IMR-90 (cell line): ENCODE measurements at regions not wholly inside any gene's neighbourhood (a gene's known extent, or its start where the extent isn't known, plus 50 kb on each side); places are given as distances from the start of the nearest gene placed in this dataset.
A peak's percentile ranks its signal among the peaks of the same experiment; 100 is the strongest.

Experiments
- ATAC-seq: fragments of 200-7000 bp; cut with Tn5 transposase; 2 replicates; pipeline ENCODE4 v1.9.1; 2020; ENCODE audit warnings: low read depth, mild to moderate bottlenecking, moderate library complexity
- BruUV-seq: library from RNA; stranded (reverse); fragments of 400-500 nt; replicated peaks from 2 replicates; lab custom pipeline; 2021; lab: Mats Ljungman, UMichigan
- CTCF ChIA-PET: fragments of 300-600 bp; formaldehyde crosslinking; extraction: SDS; loops from one replicate; lab custom pipeline; 2021; ENCODE audit warnings: antibody characterized with exemption; lab: Yijun Ruan, JAX
- POLR2A ChIA-PET: fragments of 300-600 bp; sonication (Branson Sonifier 250); formaldehyde crosslinking; loops from one replicate; lab custom pipeline; 2022; ENCODE audit warnings: antibody characterized with exemption; ENCODE audit not compliant: unreplicated experiment; lab: Charles Lee
- DNase-seq: peaks from one replicate; pipeline ENCODE4 v3.0.0; 2013
- H2AFZ ChIP-seq: replicated peaks from 2 replicates; pipeline ENCODE3; 2013; ENCODE audit warnings: low read length, mild to moderate bottlenecking; ENCODE audit not compliant: poor library complexity
- H2AK5ac ChIP-seq: 2 replicates; pipeline ENCODE4 v1.6.1; 2013; ENCODE audit warnings: low read depth, low read length, inconsistent platforms
- H2AK9ac ChIP-seq: replicated peaks from 2 replicates; pipeline ENCODE3; 2013; ENCODE audit warnings: mild to moderate bottlenecking, low read depth, low read length, moderate library complexity; ENCODE audit not compliant: poor library complexity
- H2BK120ac ChIP-seq: 2 replicates; pipeline ENCODE4 v1.6.1; 2013; ENCODE audit warnings: low read depth, low read length, inconsistent platforms
- H2BK15ac ChIP-seq: 3 replicates; pipeline ENCODE4 v1.6.1; 2013; ENCODE audit warnings: low read depth, low read length, inconsistent platforms
- H2BK20ac ChIP-seq: 2 replicates; pipeline ENCODE4 v1.6.1; 2013; ENCODE audit warnings: low read depth, mild to moderate bottlenecking, inconsistent platforms, low read length, moderate library complexity
- H2BK5ac ChIP-seq: 2 replicates; pipeline ENCODE4 v1.6.1; 2013; ENCODE audit warnings: mild to moderate bottlenecking, low read depth, low read length, inconsistent platforms; ENCODE audit not compliant: poor library complexity, severe bottlenecking
- H3K14ac ChIP-seq: replicated peaks from 2 replicates; pipeline ENCODE4 v1.6.1; 2013; ENCODE audit warnings: low read depth, low read length, inconsistent platforms
- H3K18ac ChIP-seq: 2 replicates; pipeline ENCODE4 v1.6.1; 2013; ENCODE audit warnings: low read depth, low read length, control low read depth
- H3K23ac ChIP-seq: 2 replicates; pipeline ENCODE4 v1.6.1; 2013; ENCODE audit warnings: low read depth, low read length, inconsistent platforms
- H3K27ac ChIP-seq: 2 replicates; pipeline ENCODE4 v1.5.1; 2013; ENCODE audit warnings: mild to moderate bottlenecking, control low read depth, low read length; ENCODE audit not compliant: insufficient read depth
- H3K27me3 ChIP-seq: 2 replicates; pipeline ENCODE4 v1.6.1; 2013; ENCODE audit warnings: low read length; ENCODE audit not compliant: control insufficient read depth, insufficient read depth
- H3K36me3 ChIP-seq: 2 replicates; pipeline ENCODE4 v1.6.1; 2013; ENCODE audit warnings: low read length, mixed read lengths; ENCODE audit not compliant: control insufficient read depth, insufficient read depth
- H3K4ac ChIP-seq: 2 replicates; pipeline ENCODE4 v1.6.1; 2013; ENCODE audit warnings: low read depth, low read length, inconsistent platforms
- H3K4me1 ChIP-seq: 2 replicates; pipeline ENCODE4 v1.6.1; 2013; ENCODE audit warnings: low read length, mixed read lengths; ENCODE audit not compliant: control insufficient read depth, insufficient read depth
- H3K4me2 ChIP-seq: 2 replicates; pipeline ENCODE4 v1.6.1; 2013; ENCODE audit warnings: low read depth, mild to moderate bottlenecking, control low read depth, low read length, moderate library complexity
- H3K4me3 ChIP-seq: 2 replicates; pipeline ENCODE4 v1.5.1; 2013; ENCODE audit warnings: low read depth, mild to moderate bottlenecking, control low read depth, low read length, moderate library complexity; ENCODE audit not compliant: insufficient read depth
- H3K56ac ChIP-seq: 2 replicates; pipeline ENCODE4 v1.6.1; 2013; ENCODE audit warnings: low read length, inconsistent platforms; ENCODE audit not compliant: insufficient read depth; ENCODE audit errors: extremely low read depth
- H3K79me1 ChIP-seq, 2 experiments: 2 replicates each; pipeline ENCODE4 v1.6.1; 2013; ENCODE audit warnings: low read length in 2 of 2, inconsistent platforms in 1 of 2, low read depth in 1 of 2
- H3K9ac ChIP-seq: 2 replicates; pipeline ENCODE4 v1.6.1; 2013; ENCODE audit warnings: low read depth, low read length, control low read depth
- H3K9me1 ChIP-seq: 2 replicates; pipeline ENCODE4 v1.6.1; 2013; ENCODE audit warnings: low read length, inconsistent platforms; ENCODE audit not compliant: insufficient read depth
- H3K9me3 ChIP-seq: 2 replicates; pipeline ENCODE4 v1.6.1; 2013; ENCODE audit warnings: low read length; ENCODE audit not compliant: control insufficient read depth, insufficient read depth
- H4K20me1 ChIP-seq: 2 replicates; pipeline ENCODE4 v1.6.1; 2013; ENCODE audit warnings: low read length, inconsistent platforms; ENCODE audit not compliant: insufficient read depth
- H4K5ac ChIP-seq: 2 replicates; pipeline ENCODE4 v1.6.1; 2013; ENCODE audit warnings: mild to moderate bottlenecking, low read depth, low read length, control low read depth
- H4K8ac ChIP-seq, 2 experiments: 2 replicates each; pipeline ENCODE4 v1.6.1; 2013; ENCODE audit warnings: low read depth in 2 of 2, low read length in 2 of 2, control low read depth in 1 of 2, inconsistent platforms in 1 of 2
- H4K91ac ChIP-seq: 2 replicates; pipeline ENCODE4 v1.6.1; 2013; ENCODE audit warnings: low read depth, low read length, inconsistent platforms; ENCODE audit not compliant: insufficient read depth
- BHLHE40 ChIP-seq: fragments of 150-350 bp; IDR thresholded peaks from 2 replicates; pipeline ENCODE4 v1.6.1; 2016; ENCODE audit warnings: mild to moderate bottlenecking, low read depth, low read length
- CEBPB ChIP-seq: IDR thresholded peaks from 2 replicates; pipeline ENCODE4 v1.6.1; 2012; ENCODE audit warnings: low read depth, low read length, improper control_type of control experiment
- CHD1 ChIP-seq: IDR thresholded peaks from 2 replicates; pipeline ENCODE4 v1.6.1; 2012; ENCODE audit warnings: low read depth, low read length, improper control_type of control experiment
- CTCF ChIP-seq: conservative IDR thresholded peaks from 2 replicates; pipeline ENCODE4 v1.5.1; 2012; ENCODE audit warnings: mild to moderate bottlenecking, low read depth, low read length, improper control_type of control experiment
- ELK1 ChIP-seq: fragments of 150-350 bp; IDR thresholded peaks from 2 replicates; pipeline ENCODE4 v1.6.1; 2016; ENCODE audit warnings: low read depth, mild to moderate bottlenecking, low read length, moderate library complexity, borderline replicate concordance
- FOS ChIP-seq: fragments of 150-350 bp; IDR thresholded peaks from 2 replicates; pipeline ENCODE4 v1.6.1; 2016; ENCODE audit warnings: low read depth, low read length
- MAFK ChIP-seq: IDR thresholded peaks from 2 replicates; pipeline ENCODE4 v1.6.1; 2012; ENCODE audit warnings: low read depth, low read length, improper control_type of control experiment
- MAZ ChIP-seq: IDR thresholded peaks from 2 replicates; pipeline ENCODE4 v1.6.1; 2012; ENCODE audit warnings: low read depth, mild to moderate bottlenecking, low read length, improper control_type of control experiment, moderate library complexity, borderline replicate concordance
- MXI1 ChIP-seq: IDR thresholded peaks from 2 replicates; pipeline ENCODE4 v1.6.1; 2012; ENCODE audit warnings: low read depth, mild to moderate bottlenecking, low read length, moderate library complexity, borderline replicate concordance
- NFE2L2 ChIP-seq: fragments of 150-350 bp; IDR thresholded peaks from 2 replicates; pipeline ENCODE4 v1.6.1; 2016; ENCODE audit warnings: low read depth, mild to moderate bottlenecking, low read length
- POLR2A ChIP-seq: IDR thresholded peaks from 2 replicates; pipeline ENCODE4 v1.6.1; 2012; ENCODE audit warnings: mild to moderate bottlenecking, low read depth, low read length
- RAD21 ChIP-seq: IDR thresholded peaks from 2 replicates; pipeline ENCODE4 v1.6.1; 2012; ENCODE audit warnings: low read length, improper control_type of control experiment
- RCOR1 ChIP-seq: IDR thresholded peaks from 2 replicates; pipeline ENCODE4 v1.6.1; 2012; ENCODE audit warnings: mild to moderate bottlenecking, low read length, improper control_type of control experiment; ENCODE audit not compliant: insufficient replicate concordance
- RFX5 ChIP-seq: IDR thresholded peaks from 2 replicates; pipeline ENCODE4 v1.8.0; 2012; ENCODE audit warnings: low read depth, mild to moderate bottlenecking, low read length, moderate library complexity
- SMC3 ChIP-seq: fragments of 150-350 bp; IDR thresholded peaks from 2 replicates; pipeline ENCODE4 v1.6.1; 2016; ENCODE audit warnings: low read depth, mild to moderate bottlenecking, antibody characterized with exemption, low read length, moderate library complexity
- USF2 ChIP-seq: fragments of 150-350 bp; IDR thresholded peaks from 2 replicates; pipeline ENCODE4 v1.6.1; 2017; ENCODE audit warnings: mild to moderate bottlenecking, antibody characterized with exemption, low read length, low read depth
- WGBS, 2 experiments: methylation state at CpG; one replicate each; pipeline versions ENCODE4 v1.1.5 to v1.1.7; 2013; ENCODE audit warnings: missing lambda C conversion rate in 2 of 2; ENCODE audit not compliant: insufficient read length in 1 of 2; ENCODE audit errors: extremely low coverage in 2 of 2; 5-methylcytosine and 5-hydroxymethylcytosine counted together
- dilution Hi-C: fragments of 300-500 bp; cut with HindIII; formaldehyde crosslinking; loops from one replicate; pipeline ENCODE4 v1.14.3; 2018; ENCODE audit warnings: low sequenced_read_pairs; ENCODE audit not compliant: unreplicated experiment
- in situ Hi-C: fragments of 300-500 bp; cut with MboI; formaldehyde crosslinking; loops from 3 replicates; pipeline ENCODE4 v1.14.3; 2019; ENCODE audit warnings: low sequenced_read_pairs, inconsistent platforms, mixed read lengths
- intact Hi-C: fragments of 100-400 bp; cut with micrococcal nuclease; formaldehyde crosslinking; loops from 2 replicates; pipeline ENCODE4 v1.10.0; 2022

- H3K18ac ChIP-seq, result no peak overlapping the region
- H3K9me3 ChIP-seq, result peaks cover 5% of the 10 kb centered on the region
- H4K91ac ChIP-seq, result no peak overlapping the region
- H3K4ac ChIP-seq, result no peak overlapping the region
- H2AFZ ChIP-seq, result no peak overlapping the region
- no peak overlapping the region for H3K56ac ChIP-seq
- H3K23ac ChIP-seq, result no peak overlapping the region
- no peak for TF ChIP-seq MAZ
- TF ChIP-seq FOS, result no peak
- no peak for TF ChIP-seq USF2
- no peak for TF ChIP-seq BHLHE40
- no peak for TF ChIP-seq RFX5
- no peak for TF ChIP-seq CHD1
- no peak for TF ChIP-seq MXI1
- TF ChIP-seq POLR2A, result no peak
- no peak for TF ChIP-seq CTCF
- TF ChIP-seq SMC3, result no peak
- no peak for TF ChIP-seq RCOR1
- no peak for TF ChIP-seq RAD21
- TF ChIP-seq MAFK, result no peak
- TF ChIP-seq CEBPB, result no peak
- TF ChIP-seq ELK1, result no peak
- no peak for TF ChIP-seq NFE2L2
- in situ Hi-C loops, result no loop called here
- no peaks in the 10 kb centered on the region for H3K27me3 ChIP-seq
- no peak overlapping the region for H3K4me2 ChIP-seq
- H3K4me1 ChIP-seq, result peaks cover 6% of the 10 kb centered on the region; the same call in 1 of the 2 replicates
- H2BK20ac ChIP-seq, result 0 out of 2 replicates have a peak overlapping the region, but pooled peaks have one; percentile 1
- ChIA-PET POLR2A (no interaction called here), CTCF (interaction anchor here (1.1 kb wide), 1 partner anchor 16 kb away, joined by 3 read pairs; no protein-coding TSS in a partner anchor)
- H3K4me3 ChIP-seq, result no peak overlapping the region
- BruUV-seq, result no TSS peak
- no peak overlapping the region for H2BK5ac ChIP-seq
- no peak overlapping the region for H2BK15ac ChIP-seq
- peaks cover 4% of the 10 kb centered on the region; the same call in 1 of the 2 replicates for H3K9me1 ChIP-seq
- no peaks in the 10 kb centered on the region for H3K79me1 ChIP-seq
- no peak overlapping the region for H2AK5ac ChIP-seq
- no peak for ATAC-seq
- intact Hi-C loops, result no loop called here
- H4K5ac ChIP-seq, result no peak overlapping the region
- H2AK9ac ChIP-seq, result no peak overlapping the region
- no peaks in the 10 kb centered on the region for H3K36me3 ChIP-seq
- no peaks in the 10 kb centered on the region for H4K20me1 ChIP-seq
- H4K8ac ChIP-seq, result no peak overlapping the region
- H3K14ac ChIP-seq, result no peak overlapping the region
- no peak overlapping the region for H3K9ac ChIP-seq
- no peak for DNase-seq
- H2BK120ac ChIP-seq, result no peak overlapping the region
- no peak overlapping the region for H3K27ac ChIP-seq
- no CpG with 5 or more reads among the region's 2 CpGs for WGBS, 2 experiments
- dilution Hi-C loops, result no loop called here
These were observed 200.7 kb upstream of the TNP1 start for GRCh38 chr2:217060516-217060915.
